HPDE6-E6E7 (cell line): ENCODE measurements at regions not wholly inside any gene's neighbourhood (a gene's known extent, or its start where the extent isn't known, plus 50 kb on each side); places are given as distances from the start of the nearest gene placed in this dataset.
A peak's percentile ranks its signal among the peaks of the same experiment; 100 is the strongest.

Source experiments
- DNase-seq: peaks from one replicate; pipeline ENCODE4 v3.0.0; 2011; ENCODE audit warnings: missing footprints; ENCODE audit errors: extremely low spot score

GRCh38 chr9:105912863-105913516, 218.6 kb downstream of the TMEM38B start:
- peak; percentile 82 for DNase-seq

DNA sequence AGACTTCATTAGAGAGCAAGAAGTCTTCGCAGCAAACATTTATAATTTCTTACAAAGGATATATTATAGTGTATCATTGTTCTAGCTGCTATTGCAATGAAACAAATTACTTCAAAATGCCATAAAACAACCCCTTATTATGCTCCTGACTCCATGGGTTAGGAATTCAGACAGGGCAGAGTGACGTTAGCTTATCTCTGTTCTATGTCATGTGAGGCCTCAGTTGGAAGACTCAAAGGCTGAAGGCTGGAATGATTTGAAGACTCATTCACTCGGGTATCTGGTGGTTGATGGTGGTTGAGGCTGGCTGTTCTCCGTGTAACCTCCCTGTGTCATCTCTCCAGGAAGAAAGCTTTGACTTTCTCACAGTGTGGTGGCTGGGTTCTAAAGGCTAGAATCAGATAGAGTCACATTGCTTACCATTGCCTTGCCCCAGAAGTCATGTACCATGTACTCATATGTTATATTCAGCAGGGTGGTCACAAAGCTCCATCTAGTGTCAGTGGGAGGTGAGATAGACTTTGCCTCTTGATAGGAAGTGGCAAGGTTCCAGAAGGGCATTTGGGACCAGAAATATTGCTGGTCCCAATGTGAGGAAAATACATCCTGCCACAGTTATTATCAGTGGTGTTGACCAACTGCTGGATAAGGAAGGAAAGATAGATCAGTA, 226.9 kb downstream of the TMEM38B start:
- DNase-seq, result no peak

DNA sequence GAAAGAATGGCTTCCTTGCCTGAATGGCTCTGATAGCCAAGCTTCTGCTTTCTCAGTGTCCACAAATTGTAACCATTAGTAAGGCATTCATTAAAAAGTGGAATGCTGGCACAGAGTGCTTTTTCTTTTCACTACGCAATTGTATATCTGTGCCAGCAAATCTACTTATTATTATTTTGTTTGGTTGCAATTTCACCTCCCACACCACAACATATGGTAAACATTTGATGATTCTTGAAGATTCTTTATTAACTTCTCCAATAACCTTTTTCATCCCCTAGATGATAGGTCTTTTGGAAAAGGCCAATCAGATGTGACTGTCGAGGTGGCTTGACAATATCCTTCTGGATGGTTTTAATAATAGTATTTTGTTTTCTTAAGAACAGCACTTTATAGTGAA, 234.1 kb downstream of the TMEM38B start:
- DNase-seq, result no peak

GRCh38 chr9:105930011-105930627, 235.8 kb downstream of the TMEM38B start:
- no peak for DNase-seq

- DNase-seq, result no peak
Measured at GRCh38 chr9:105932276-105932675, 237.9 kb downstream of the TMEM38B start.

- no peak for DNase-seq
Measured at GRCh38 chr9:105950448-105950847, 256.1 kb downstream of the TMEM38B start.

DNA sequence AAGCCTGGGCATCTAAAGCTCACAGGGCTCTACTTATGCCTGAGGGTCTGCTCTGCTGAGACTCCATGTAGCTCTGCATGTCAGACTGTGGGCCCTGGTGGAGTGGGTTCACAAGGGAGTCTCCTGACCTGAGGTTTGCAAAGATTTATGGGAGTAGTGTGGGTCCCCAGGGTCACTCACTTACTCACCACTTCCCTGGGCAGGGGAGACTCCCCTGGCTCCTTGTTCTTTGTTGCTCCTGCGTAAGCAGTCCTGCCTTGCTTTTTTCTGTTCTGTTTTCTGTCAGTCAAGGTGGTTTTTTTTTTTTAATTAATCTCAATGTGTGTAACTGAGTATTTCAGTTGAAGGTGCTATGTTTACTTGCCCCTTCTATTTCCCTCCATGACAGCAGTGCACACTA, 256.6 kb downstream of the TMEM38B start:
- no peak for DNase-seq

DNA sequence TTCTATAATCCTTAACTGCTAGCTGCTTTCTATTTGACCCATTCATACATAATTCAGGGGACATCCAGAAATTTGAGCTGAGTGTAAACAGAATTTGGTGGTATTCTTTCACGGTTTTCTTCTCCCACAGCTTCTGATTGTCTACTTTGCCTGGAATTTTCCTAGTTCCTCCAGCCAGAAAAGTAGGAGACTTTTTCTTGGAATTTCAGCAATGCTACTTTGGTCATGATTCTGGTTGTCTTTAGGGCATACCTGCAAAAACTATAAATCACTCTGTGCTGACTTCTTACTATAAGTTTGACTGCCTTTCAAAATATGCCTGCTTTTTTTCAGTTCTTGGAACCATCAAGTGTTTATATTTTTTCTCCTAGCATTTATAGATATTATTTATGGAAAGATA, 260.2 kb downstream of the TMEM38B start:
- no peak for DNase-seq

GRCh38 chr9:105957830-105958229, 263.5 kb downstream of the TMEM38B start:
- DNase-seq, result no peak

GRCh38 chr9:105958587-105958986, 264.2 kb downstream of the TMEM38B start:
- no peak for DNase-seq

DNA sequence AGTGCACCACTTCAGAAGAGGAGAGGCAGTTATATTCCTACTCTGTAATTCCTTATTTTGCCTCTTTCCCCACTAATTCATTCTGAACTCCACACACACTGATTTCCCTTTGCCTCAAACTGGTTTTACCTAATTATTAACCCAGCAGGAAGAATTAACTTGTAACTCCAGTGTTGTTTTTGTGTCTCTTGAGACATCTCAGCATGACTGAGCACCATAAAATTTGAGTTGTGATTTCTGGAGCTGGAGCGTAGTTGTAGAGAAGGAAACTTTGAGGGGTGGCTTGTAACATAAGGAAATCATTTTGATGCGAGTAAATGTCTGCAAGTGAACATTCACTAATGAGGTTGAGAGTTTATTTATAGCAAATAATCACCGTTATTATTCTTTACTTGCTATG, 265.2 kb downstream of the TMEM38B start:
- DNase-seq, result no peak

DNA sequence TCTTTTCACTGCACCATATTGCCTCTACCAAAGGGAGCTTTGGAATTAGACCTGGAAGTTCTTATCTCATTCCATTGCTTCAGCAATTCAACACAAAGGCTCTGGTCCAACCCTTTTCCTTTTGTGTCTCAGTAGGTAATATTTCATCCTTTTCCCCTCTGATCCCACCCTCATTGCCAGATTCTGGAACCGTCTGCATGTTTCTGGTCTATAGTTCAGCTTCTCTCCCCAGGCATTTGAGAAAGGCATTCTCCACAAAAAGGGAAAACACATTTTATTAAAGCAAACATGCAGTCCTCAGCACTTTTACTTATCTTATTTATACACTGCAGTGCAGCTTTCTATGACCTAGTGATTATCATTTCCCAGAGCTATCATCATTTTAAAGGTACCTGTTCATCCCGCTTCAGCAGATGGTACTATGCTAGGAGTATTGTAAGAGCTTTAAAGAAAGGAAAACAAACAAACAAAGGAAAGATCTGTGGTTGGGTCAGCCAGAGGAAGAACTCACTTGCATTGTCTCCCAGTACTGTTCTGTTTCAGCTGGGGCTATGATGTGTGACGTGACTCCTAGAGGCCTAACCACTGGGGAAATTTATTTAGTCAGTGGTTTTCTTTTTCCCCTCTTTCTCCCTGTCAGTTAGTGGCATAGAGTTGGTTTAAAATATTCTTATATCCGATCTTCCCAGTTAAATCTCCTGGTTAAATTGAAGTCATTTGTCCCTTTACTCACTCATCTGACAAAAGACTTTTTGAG, 269.2 kb downstream of the TMEM38B start:
- DNase-seq, result no peak

DNA sequence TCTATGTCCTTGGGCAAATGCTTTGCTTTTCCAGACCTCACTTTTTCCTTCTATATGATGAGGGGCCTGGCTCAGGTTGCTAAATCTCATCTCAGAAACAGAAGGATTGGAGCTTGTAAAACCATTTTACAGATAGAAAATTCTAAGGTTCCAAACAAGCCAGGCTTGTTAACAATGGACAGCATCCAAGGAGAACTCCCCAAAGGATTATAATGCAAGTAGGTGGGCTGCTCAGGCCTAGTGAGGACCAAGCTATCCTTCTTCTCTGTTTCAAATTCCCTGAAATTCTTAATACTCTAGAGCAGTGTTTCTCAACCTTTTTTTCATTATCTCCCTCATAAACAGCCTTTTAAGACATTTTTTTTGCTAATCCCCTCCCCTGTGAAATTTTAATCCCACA, 269.8 kb downstream of the TMEM38B start:
- DNase-seq, result no peak

GRCh38 chr9:105966834-105967233, 272.5 kb downstream of the TMEM38B start:
- no peak for DNase-seq

DNA sequence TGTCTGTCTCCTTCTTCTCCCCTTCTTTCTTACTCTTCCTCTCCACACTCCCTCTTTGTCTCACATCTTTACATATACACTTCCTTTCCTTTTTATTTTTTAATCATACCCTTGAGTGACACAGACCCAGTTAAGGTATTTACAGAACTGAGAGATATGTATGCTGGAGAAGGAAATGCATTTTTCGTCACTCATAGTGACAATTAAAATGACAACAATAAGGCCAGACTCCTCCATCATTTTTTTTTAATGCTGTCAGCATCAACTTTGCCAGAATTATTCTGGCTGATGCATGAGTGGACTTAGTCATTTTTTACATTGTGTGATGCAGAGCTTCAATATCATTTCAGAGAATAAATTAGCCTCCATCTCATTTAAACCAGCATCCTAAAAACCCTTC, 272.9 kb downstream of the TMEM38B start:
- no peak for DNase-seq

GRCh38 chr9:105967797-105968196, 273.5 kb downstream of the TMEM38B start:
- DNase-seq, result no peak

GRCh38 chr9:105968811-105969466, 274.6 kb downstream of the TMEM38B start:
- no peak for DNase-seq

DNA sequence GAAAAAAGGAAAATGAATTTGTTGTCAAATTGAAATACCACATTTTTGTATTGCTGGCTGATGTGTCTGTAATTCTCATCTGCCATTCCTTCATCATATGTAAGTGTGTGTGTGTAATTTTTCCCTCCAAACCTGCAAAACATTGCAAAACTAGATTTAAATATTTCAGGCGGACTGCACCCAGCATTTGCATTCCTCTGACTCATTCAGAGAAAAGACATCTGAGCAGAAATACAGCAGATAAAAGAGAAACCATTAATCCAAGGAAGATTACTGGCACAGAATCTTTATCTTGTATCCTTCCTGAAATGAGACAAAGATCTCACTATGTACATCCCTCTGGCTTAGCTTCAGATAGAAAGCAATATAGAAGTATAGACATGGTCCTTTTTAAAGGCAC, 275.3 kb downstream of the TMEM38B start:
- no peak for DNase-seq

DNA sequence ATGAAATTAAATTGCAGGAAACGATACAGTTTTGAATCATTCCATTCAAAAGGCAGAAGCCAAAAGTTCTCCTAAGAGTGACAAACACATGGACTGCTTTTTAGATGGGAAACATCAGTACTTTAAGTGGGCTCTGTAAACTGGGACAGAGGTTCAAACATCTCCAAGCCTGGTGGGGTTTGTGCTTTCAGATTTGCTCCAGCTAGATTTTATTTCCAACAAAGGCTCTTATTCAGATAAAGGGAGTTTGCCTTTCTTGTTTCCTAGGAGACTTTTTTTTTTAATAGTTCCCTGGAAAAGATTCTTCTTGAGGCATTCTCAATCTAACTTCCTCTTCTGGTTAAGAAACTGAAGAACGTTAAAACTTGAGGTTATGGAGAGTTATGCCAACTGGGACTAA, 277.6 kb downstream of the TMEM38B start:
- DNase-seq, result no peak

DNA sequence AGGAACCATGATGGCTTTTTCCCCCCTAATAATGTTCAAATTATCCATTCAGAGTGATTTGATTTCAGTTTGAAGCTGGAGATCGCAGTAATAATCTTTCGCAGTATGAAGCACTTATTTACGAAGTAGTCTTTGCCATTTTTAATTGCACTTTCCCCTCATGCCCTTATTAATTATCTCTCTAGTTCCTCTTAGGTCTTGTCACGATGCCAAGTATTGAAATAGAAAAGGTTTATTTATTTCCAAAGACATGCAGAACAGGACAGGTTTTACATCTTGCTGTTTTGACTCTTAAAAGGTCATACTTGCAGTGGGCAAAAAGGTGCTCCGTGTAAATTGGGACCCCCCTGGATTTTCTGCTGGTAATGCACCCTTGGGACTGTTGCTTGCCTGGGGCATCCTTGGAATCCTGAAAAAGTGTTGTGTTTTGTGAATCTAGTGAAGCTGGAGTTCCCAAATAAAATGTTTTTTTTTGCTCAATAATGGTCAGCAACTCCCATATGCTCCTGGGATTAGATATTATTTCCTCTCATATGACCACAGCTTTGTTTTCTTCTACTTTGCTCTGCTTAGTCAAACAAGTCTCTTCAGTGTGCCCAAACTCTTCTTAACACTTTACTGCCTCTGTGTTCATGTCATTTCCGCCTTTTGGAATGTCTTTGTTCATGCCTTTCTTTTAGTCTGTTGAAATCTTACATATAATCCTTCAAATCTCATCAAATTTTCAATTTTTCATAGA, 278.3 kb downstream of the TMEM38B start:
- DNase-seq, result no peak

- no peak for DNase-seq
Measured at GRCh38 chr9:105973951-105974351, 279.6 kb downstream of the TMEM38B start.
